Renal cortex interstitium (tissue), 11 donors: ENCODE measurements at regions not wholly inside any gene's neighbourhood (a gene's known extent, or its start where the extent isn't known, plus 50 kb on each side); places are given as distances from the start of the nearest gene placed in this dataset.
"Not testable (repeated sequence)": the region's sequence is repeated elsewhere in the genome, so short reads cannot be mapped to it uniquely, and the experiment has no call there.

Experiments used
- DNase-seq, 11 donors: peaks; one replicate each; pipeline ENCODE4 v3.0.0-alpha.2; 2013; ENCODE audit warnings: low read depth in 9 of 11, low spot score in 4 of 11; ENCODE audit errors: extremely low read depth in 1 of 11

GRCh38 chr6:66328200-66328599 is 621.2 kb upstream of the EYS start:
- no peak for DNase-seq

DNA sequence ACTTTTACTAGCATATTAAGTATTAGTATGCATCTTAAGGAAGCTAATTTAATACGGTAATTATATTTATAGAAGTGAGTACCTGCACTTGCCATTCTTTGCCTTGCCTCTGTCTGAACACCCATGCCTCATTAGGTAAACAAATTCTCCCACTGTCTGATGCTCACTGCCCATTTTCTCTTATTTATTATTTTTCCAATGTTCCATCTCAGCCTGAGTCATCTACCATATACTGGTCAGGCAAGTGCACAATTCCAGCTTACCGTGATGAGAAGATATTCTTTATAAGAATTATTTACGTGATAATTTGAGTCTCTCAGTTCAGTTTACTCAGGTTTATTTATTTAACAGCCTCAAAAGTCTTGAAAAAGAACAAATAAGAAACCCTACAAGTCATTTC is 619.2 kb upstream of the EYS start:
- no peak for DNase-seq

GRCh38 chr6:66321017-66321416 is 614.0 kb upstream of the EYS start:
- DNase-seq = no peak

- DNase-seq = no peak
These were observed 600.5 kb upstream of the EYS start for GRCh38 chr6:66307490-66307889.

DNA sequence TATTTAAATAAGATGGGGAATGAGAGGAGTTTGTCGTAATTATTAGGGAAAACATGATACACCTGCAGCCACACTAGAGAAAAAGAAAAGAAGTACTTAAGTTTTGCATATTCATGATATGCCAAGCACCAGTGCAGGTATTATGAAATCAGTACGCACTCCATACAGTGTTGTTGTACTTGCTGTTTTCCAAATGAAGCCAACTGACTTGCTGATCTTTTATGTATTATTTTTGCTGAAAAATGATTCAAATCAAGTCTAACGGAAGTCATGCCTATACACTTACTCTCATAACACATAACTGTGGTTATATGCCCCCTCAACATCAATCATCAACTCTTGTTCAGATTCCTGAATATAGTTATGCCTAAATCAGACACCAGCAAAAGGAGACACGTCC is 584.9 kb upstream of the EYS start:
- DNase-seq = no peak

- no peak for DNase-seq
These were observed 582.9 kb upstream of the EYS start for GRCh38 chr6:66289889-66290288.

DNA sequence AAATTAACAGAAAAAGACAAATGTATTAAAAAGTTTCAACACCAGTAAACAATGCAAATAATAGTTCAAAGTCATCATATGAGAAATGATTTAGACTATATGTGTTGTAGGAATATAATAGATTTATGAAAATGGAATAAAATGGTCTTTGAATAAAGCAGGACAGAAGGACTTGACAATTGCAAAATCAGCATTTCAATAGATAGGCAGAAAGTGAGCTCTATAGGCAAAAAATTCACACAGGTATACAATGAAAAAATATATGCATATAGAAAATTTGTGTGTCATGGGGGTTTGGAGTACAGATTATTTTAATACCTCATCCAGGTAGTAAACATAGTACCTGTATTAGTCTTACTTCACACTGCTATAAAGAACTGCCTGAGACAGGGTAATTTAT is 571.1 kb upstream of the EYS start:
- DNase-seq = no peak

DNA sequence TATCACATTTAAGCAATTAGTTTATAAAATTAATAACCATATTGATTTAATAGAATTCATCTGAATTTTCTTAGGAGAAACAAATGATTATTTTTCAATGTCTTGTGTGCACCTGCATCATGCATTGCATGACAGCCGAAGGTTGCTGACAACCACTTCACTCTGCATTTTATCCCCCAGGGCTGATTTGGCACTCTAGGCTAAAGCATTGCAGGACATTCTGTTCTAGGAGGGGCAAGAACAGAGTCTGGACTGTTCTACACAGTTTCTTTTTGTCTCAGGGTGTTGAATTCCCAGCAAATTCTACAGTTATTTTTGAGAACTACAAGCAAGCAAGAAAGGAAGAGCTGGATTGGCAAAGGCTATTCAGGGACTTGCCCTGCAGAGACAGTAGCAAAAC is 570.4 kb upstream of the EYS start:
- no peak for DNase-seq

DNA sequence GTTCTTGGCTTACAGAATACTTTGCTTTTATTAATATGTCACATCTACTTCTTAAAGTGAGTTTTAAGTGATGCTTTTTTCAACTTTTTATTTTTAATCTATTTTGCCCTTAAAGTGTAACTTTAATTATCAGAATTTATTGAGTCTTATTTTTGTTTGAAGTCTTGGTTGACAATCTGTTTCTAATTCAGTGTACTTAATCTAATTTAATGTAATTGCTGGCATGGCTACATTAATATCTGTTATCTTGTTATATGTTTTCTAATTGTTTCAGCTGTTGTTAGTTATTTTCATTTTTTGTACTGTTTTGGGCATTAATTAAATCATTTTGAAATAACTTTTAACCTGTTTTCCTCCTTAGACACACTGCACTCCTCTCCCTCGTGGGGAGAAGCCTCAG is 558.7 kb upstream of the EYS start:
- no peak for DNase-seq

DNA sequence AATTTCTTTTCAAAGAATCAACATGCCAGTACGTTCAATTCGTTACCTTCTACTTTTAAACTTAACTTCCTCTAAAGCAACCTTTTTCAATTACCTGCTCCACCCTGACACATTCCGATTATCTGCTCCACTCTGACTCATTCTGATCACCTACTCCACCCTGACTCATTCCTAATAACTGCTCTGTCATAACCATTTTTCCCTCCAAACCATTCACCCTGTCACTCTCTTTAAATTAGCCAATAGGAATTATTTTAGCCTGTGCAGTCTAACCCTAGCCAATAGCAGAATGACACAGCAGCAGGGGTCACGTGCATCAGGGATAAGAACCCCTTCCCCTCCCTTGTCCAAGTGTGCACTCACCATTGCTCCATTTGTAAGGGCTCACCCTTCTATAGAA is 557.4 kb upstream of the EYS start:
- no peak for DNase-seq

DNA sequence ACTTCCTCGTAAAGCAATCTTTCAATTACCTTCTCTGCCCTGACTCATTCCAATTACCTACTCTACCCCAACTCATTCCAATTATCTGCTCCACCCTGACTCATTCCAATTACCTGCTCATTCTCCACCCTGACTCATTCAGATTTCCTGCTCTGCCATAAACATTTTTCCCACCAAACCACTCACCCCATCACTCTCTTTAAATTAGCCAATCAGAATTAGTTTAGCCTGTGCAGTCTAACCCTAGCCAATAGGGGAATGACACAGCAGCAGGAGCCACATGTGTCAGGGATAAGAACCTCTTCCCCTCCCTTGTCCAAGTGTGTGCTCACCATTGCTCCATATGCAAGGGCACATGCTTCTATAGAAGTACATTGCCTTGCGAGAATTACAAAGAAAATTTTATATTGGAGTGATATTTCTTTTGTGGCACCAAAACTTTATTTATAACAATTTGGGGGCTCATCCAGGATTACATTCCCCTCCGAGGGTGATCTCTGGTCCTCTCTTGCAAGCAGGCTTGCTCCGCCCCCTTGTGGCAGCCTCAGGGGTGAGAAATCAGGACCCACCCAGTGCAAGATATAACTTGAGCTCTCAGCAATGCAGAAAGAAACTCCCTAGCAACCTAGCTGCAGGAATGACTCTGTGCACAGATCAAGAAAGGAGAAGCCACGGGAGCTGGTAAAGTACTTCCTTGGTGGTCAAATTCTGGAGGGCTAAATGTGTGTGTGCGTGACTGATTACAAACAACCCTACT is 551.9 kb upstream of the EYS start:
- DNase-seq = not testable (repeated sequence)

DNA sequence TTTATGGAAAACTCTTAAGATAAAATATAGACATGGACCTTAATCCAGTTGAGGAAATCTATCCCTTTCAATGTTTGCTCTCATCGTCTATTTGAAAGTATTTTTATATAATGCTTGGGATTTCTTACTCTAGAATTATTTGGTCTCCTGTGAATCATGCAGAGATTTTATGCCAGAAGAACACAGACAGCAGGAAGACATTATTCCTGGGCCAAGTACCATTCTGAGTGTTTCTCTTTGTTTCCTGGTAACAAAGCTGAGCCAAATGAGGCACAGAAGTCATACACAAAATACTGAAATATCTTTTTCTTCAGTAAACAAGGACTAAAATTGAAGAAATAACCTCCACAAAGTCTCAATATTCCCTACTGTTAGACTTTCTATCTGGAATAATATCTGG is 538.2 kb upstream of the EYS start:
- DNase-seq = no peak

DNA sequence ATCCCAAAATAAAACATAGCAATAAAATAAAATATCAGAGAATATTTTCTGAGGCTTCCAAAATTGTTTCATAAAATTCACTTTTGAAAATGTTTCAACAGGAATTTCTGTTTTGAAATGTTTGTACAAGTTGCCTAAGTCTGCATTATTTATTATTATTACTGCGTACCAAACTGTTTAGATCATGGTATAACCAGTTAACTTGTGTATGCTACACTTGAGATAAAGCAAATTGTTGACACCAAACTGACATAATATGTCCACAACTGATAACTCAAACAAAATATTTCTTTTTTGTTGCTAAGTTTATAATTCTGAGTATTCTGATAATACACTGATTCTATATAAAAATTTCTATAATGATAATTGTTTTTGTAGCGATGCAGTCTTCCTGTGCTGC is 531.8 kb upstream of the EYS start:
- DNase-seq = no peak

DNA sequence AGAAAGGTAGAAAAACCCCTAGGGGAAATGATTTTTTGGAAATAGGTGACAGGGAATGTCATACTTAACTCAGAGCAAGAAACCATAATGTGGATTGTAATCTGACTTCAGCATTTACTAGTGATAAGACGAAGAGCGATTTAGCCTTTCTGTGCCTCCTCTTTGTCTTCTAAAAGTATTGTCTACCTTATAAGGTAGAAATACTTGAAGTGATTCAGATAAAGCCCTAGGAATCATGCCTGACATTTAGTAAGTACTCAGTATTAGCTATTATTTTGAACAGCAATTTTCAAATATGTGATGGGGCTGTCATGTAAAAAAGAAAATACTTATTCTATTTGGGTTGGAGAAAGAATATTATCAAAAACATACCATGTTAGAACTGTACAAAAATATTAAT is 525.9 kb upstream of the EYS start:
- no peak for DNase-seq

DNA sequence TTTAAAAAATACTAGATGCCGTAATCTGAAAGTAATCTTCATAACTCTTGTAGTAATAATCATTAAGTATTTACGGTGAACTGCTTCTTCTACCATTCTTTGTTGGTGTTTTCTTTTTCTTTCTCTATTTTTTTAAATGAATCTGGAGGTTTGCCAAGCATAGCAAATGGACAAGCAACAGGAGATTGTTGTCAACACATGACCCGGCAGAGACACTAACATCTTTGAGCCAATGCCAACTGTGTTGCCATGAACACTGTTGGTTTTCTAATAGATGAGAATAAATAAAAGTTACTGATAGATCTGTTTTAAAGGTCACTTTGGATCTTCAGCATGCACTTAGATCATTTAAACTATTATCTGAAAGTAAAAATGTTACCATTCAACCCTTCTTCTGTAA is 523.6 kb upstream of the EYS start:
- no peak for DNase-seq

- no peak for DNase-seq
These were observed 519.1 kb upstream of the EYS start for GRCh38 chr6:66226109-66226508.

GRCh38 chr6:66210964-66211363 is 503.9 kb upstream of the EYS start:
- DNase-seq = no peak

DNA sequence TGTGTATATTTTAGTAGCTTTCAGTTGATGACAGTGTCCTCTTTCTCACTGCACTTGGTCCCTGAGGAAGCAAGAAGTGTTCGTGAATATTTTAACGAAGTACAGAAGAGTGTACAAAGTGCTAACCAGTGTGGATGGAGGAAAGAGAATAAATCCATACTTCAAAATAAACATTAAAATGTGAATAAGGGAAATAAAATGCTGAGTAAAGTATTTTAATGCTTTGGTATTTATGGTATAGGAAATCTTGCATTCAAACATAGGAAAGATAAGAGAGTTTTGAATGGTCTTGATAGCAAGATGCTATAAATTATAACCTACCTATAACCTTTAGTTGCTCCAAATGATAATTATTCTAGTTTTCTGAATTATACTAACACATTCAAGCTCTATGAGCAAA is 493.4 kb upstream of the EYS start:
- no peak for DNase-seq

DNA sequence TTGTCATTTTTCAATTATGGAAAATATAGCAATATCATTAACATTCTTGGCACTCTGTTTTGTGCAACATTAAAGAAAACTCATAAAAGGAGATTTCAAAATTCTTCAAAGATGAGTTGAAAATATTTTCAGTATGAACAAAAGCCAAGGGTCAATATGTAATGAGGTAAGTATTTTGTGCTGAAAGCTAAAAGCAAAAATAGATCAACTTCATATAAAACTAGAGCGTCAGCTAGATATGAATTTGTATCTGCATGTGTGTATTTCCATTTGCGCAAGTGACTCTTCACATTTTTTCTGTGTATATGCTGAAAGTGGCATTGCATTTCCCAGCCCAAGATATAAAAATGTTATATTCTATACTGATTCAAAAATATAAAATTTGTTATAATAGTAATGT is 492.1 kb upstream of the EYS start:
- DNase-seq = no peak

DNA sequence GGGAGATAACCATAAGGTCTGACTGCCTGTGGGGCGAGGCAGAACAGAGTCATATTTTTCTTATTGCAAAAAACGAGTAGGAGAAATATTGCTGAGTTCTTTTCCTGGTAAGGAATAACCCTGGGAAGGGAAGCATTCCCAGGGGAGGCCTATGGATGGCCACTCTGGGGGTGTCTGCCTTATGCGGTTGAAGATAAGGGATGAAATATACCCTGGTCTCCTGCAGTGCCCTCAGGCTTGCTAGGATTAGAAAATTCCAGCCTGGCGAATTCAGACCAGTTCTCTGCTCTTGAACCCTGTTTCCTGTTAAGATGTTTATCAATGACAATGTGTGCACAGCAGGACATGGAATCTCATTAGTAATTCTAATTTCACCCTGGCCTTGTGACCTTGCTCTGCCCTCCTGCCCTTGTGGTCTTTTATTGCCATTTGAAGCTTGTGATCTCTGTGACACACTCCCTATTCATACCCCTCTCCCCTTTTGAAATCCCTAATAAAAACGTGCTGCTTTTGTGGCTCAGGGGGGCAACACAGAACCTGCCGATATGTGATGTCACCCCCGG is 491.1 kb upstream of the EYS start:
- DNase-seq = no peak

- DNase-seq = no peak
These were observed 483.8 kb upstream of the EYS start for GRCh38 chr6:66190858-66191257.
